ENCODE measurements at regions not wholly inside any gene's neighbourhood (a gene's known extent, or its start where the extent isn't known, plus 50 kb on each side); places are given as distances from the start of the nearest gene placed in this dataset.

GRCh38 chr14:22218728-22219127 is 370.3 kb downstream of the DAD1 start:
- WGBS, 4 donors = 67 to 82% (median 73%) methylated on average over 3 of the region's 3 CpGs

GRCh38 chr14:22213120-22213519 is 375.9 kb downstream of the DAD1 start:
- Histone ChIP-seq H3K4me1 (replicated peaks in 1 of 2) (no peaks in the 10 kb centered on the region), H3K9me3 (replicated peaks in 1 of 3) (no peaks in the 10 kb centered on the region), H3K36me3 (replicated peaks in 1 of 2) (no peaks in the 10 kb centered on the region), H3K4me3 (no peak overlapping the region), H3K27ac (no peak overlapping the region), H3K27me3 (no peaks in the 10 kb centered on the region)
- 53 to 66% (median 57%) methylated on average over 3 of the region's 3 CpGs for WGBS, 4 donors
- no peak for DNase-seq
- TF ChIP-seq POLR2A (IDR thresholded peaks at IDR 0.05) (no peak), CTCF (IDR thresholded peaks at IDR 0.05) (no peak)
- intact Hi-C loops (cut with DNase I) = no loop called here

More at GRCh38 chr14:22218728-22219127, 370.3 kb downstream of the DAD1 start:
- H3K36me3 ChIP-seq (replicated peaks in 1 of 2) = no peaks in the 10 kb centered on the region
- no peak overlapping the region for H3K4me3 ChIP-seq
- TF ChIP-seq POLR2A (IDR thresholded peaks at IDR 0.05) (no peak), CTCF (IDR thresholded peaks at IDR 0.05) (no peak)
- H3K9me3 ChIP-seq (replicated peaks in 1 of 3) = no peaks in the 10 kb centered on the region
- H3K27me3 ChIP-seq = no peaks in the 10 kb centered on the region
- H3K4me1 ChIP-seq (replicated peaks in 1 of 2) = no peaks in the 10 kb centered on the region
- intact Hi-C loops (cut with DNase I) = no loop called here
- no peak overlapping the region for H3K27ac ChIP-seq
- no peak for DNase-seq

GRCh38 chr14:22210906-22211305 is 378.1 kb downstream of the DAD1 start:
- no peaks in the 10 kb centered on the region for H3K36me3 ChIP-seq (replicated peaks in 1 of 2)
- H3K9me3 ChIP-seq (replicated peaks in 1 of 3) = no peaks in the 10 kb centered on the region
- no peaks in the 10 kb centered on the region for H3K27me3 ChIP-seq
- intact Hi-C loops (cut with DNase I) = no loop called here
- DNase-seq = no peak
- H3K27ac ChIP-seq = no peak overlapping the region
- 10 to 24% (median 21%) methylated on average over 1 of the region's 1 CpG for WGBS, 4 donors
- H3K4me3 ChIP-seq = no peak overlapping the region
- H3K4me1 ChIP-seq (replicated peaks in 1 of 2) = no peaks in the 10 kb centered on the region
- no peak for TF ChIP-seq POLR2A (IDR thresholded peaks at IDR 0.05)
- no peak for TF ChIP-seq CTCF (IDR thresholded peaks at IDR 0.05)

GRCh38 chr14:22210026-22210425 is 379.0 kb downstream of the DAD1 start:
- no peaks in the 10 kb centered on the region for H3K36me3 ChIP-seq (replicated peaks in 1 of 2)
- WGBS, 4 donors = 34 to 48% (median 36%) methylated on average over 2 of the region's 2 CpGs
- TF ChIP-seq CTCF (IDR thresholded peaks at IDR 0.05) (no peak), POLR2A (IDR thresholded peaks at IDR 0.05) (no peak)
- no peak overlapping the region for H3K4me3 ChIP-seq
- no peak for DNase-seq
- no peaks in the 10 kb centered on the region for H3K27me3 ChIP-seq
- intact Hi-C loops (cut with DNase I) = no loop called here
- no peak overlapping the region for H3K27ac ChIP-seq
- H3K4me1 ChIP-seq (replicated peaks in 1 of 2) = no peaks in the 10 kb centered on the region
- no peaks in the 10 kb centered on the region for H3K9me3 ChIP-seq (replicated peaks in 1 of 3)

All from adrenal gland (tissue), 9 donors.